ENCODE measurements at regions not wholly inside any gene's neighbourhood (a gene's known extent, or its start where the extent isn't known, plus 50 kb on each side); places are given as distances from the start of the nearest gene placed in this dataset.
"Not testable (repeated sequence)": the region's sequence is repeated elsewhere in the genome, so short reads cannot be mapped to it uniquely, and the experiment has no call there.

DNA sequence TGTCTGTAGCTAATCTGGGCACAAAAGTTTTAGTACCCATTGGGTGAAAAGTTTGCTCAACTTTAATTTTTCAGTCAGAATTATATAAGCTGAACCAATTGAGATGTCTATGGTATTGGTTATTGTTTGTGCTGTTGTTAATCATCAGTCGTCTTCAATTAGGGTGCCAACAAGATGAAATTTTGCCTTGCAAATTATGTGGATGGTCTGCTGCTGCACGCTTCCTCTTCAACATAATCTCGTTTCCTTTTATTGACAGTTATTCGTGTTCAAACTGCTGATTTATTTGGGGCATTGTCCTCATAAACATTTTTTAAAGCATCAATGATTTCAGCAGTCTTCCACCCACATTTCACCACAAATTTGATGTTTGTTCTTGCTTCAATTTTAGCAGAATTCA, 194.0 kb downstream of the HTR1A start:
- Mint-ChIP-seq H3K9me3 (peaks cover 15 to 27% of the 10 kb centered on the region in 2 donors), H3K27me3 (ENCODE audit: low read depth in 2 of 2) (no peaks in the 10 kb centered on the region), H3K27ac (no peak overlapping the region), H3K4me1 (no peaks in the 10 kb centered on the region), H3K4me3 (no peak overlapping the region), H3K36me3 (no peaks in the 10 kb centered on the region)
- intact Hi-C loops (cut with micrococcal nuclease) = no loop called here
- H3K4me1 ChIP-seq (ENCODE audit: control insufficient read depth, insufficient read depth, low read length) = no peaks in the 10 kb centered on the region
- H3K4me3 ChIP-seq (ENCODE audit: low read length) = no peak overlapping the region
- H3K27ac ChIP-seq (ENCODE audit: low read length) = no peak overlapping the region
- H3K36me3 ChIP-seq (ENCODE audit: control insufficient read depth, insufficient read depth, low read length) = no peaks in the 10 kb centered on the region
- WGBS (ENCODE audit: insufficient coverage) = 69% methylated on average over 4 of the region's 4 CpGs
- no peaks in the 10 kb centered on the region for H3K27me3 ChIP-seq (ENCODE audit: control insufficient read depth, insufficient read depth, low read length)
- no peak for ATAC-seq
- TF ChIP-seq, protein P1, sequence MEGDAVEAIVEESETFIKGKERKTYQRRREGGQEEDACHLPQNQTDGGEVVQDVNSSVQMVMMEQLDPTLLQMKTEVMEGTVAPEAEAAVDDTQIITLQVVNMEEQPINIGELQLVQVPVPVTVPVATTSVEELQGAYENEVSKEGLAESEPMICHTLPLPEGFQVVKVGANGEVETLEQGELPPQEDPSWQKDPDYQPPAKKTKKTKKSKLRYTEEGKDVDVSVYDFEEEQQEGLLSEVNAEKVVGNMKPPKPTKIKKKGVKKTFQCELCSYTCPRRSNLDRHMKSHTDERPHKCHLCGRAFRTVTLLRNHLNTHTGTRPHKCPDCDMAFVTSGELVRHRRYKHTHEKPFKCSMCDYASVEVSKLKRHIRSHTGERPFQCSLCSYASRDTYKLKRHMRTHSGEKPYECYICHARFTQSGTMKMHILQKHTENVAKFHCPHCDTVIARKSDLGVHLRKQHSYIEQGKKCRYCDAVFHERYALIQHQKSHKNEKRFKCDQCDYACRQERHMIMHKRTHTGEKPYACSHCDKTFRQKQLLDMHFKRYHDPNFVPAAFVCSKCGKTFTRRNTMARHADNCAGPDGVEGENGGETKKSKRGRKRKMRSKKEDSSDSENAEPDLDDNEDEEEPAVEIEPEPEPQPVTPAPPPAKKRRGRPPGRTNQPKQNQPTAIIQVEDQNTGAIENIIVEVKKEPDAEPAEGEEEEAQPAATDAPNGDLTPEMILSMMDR (IDR thresholded peaks at IDR 0.05) = no peak
- H3K9me3 ChIP-seq (ENCODE audit: control insufficient read depth, insufficient read depth, low read length) = no peaks in the 10 kb centered on the region
- DNase-seq = no peak

DNA sequence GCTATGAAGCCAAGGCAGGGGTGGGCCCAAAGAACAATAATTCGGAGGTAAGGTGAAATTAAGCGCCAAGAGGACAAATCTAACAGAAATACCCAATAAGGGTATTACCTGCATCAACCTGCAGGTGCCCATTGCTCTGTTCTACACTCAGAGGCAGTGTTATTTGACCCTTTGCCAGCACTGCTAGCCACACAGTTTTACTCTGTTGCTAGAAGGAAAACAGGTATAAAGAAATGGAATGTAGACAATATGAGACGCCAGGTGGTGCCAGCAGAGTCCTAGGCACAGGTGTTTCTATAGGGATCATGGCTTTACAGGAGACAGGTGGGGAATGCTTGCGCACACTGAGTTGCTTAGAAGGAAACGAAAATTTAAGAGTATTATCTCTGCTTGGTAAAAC, 201.3 kb downstream of the HTR1A start:
- H3K36me3 Mint-ChIP-seq = no peaks in the 10 kb centered on the region
- no peaks in the 10 kb centered on the region for H3K4me1 Mint-ChIP-seq
- ATAC-seq = no peak
- no peak overlapping the region for H3K27ac ChIP-seq (ENCODE audit: low read length)
- no peaks in the 10 kb centered on the region for H3K36me3 ChIP-seq (ENCODE audit: control insufficient read depth, insufficient read depth, low read length)
- H3K4me3 Mint-ChIP-seq = no peak overlapping the region
- no peak overlapping the region for H3K27ac Mint-ChIP-seq
- DNase-seq = no peak
- H3K9me3 Mint-ChIP-seq = peaks cover 9 to 22% of the 10 kb centered on the region in 2 donors
- H3K4me3 ChIP-seq (ENCODE audit: low read length) = no peak overlapping the region
- no peaks in the 10 kb centered on the region for H3K9me3 ChIP-seq (ENCODE audit: control insufficient read depth, insufficient read depth, low read length)
- 91% methylated on average over 4 of the region's 5 CpGs for WGBS (ENCODE audit: insufficient coverage)
- no peaks in the 10 kb centered on the region for H3K27me3 Mint-ChIP-seq (ENCODE audit: low read depth in 2 of 2)
- H3K4me1 ChIP-seq (ENCODE audit: control insufficient read depth, insufficient read depth, low read length) = no peaks in the 10 kb centered on the region
- TF ChIP-seq, protein P1 (IDR thresholded peaks at IDR 0.05) = no peak
- no peaks in the 10 kb centered on the region for H3K27me3 ChIP-seq (ENCODE audit: control insufficient read depth, insufficient read depth, low read length)
- intact Hi-C loops (cut with micrococcal nuclease) = no loop called here

- Histone ChIP-seq H3K27me3 (ENCODE audit: control insufficient read depth, insufficient read depth, low read length) (no peaks in the 10 kb centered on the region), H3K36me3 (ENCODE audit: control insufficient read depth, insufficient read depth, low read length) (no peaks in the 10 kb centered on the region), H3K4me1 (ENCODE audit: control insufficient read depth, insufficient read depth, low read length) (no peaks in the 10 kb centered on the region), H3K9me3 (ENCODE audit: control insufficient read depth, insufficient read depth, low read length) (peaks cover 13% of the 10 kb centered on the region), H3K4me3 (ENCODE audit: low read length) (no peak overlapping the region), H3K27ac (ENCODE audit: low read length) (no peak overlapping the region)
- Mint-ChIP-seq H3K27ac (no peak overlapping the region), H3K36me3 (no peaks in the 10 kb centered on the region), H3K4me1 (no peaks in the 10 kb centered on the region), H3K9me3 (peaks cover 9 to 31% of the 10 kb centered on the region in 2 donors), H3K27me3 (ENCODE audit: low read depth in 2 of 2) (no peaks in the 10 kb centered on the region), H3K4me3 (no peak overlapping the region)
- TF ChIP-seq, protein P1 (IDR thresholded peaks at IDR 0.05) = no peak
- WGBS (ENCODE audit: insufficient coverage) = 100% methylated on average over 1 of the region's 1 CpG
- DNase-seq = no peak
- ATAC-seq = no peak
- intact Hi-C loops (cut with micrococcal nuclease) = no loop called here
Measured at GRCh38 chr5:63743096-63743798, 219.0 kb downstream of the HTR1A start.

- H3K36me3 ChIP-seq (ENCODE audit: control insufficient read depth, insufficient read depth, low read length); H3K27me3 ChIP-seq (ENCODE audit: control insufficient read depth, insufficient read depth, low read length); DNase-seq; ATAC-seq; H3K4me3 ChIP-seq (ENCODE audit: low read length); H3K4me1 ChIP-seq (ENCODE audit: control insufficient read depth, insufficient read depth, low read length); H3K27ac ChIP-seq (ENCODE audit: low read length); H3K4me3 Mint-ChIP-seq; H3K4me1 Mint-ChIP-seq; H3K9me3 ChIP-seq (ENCODE audit: control insufficient read depth, insufficient read depth, low read length); H3K27me3 Mint-ChIP-seq (ENCODE audit: low read depth in 2 of 2); H3K36me3 Mint-ChIP-seq; H3K27ac Mint-ChIP-seq; intact Hi-C loops (cut with micrococcal nuclease): not testable (repeated sequence)
- H3K9me3 Mint-ChIP-seq = peaks cover 9 to 18% of the 10 kb centered on the region in 2 donors
- WGBS (ENCODE audit: insufficient coverage) = 68% methylated on average over 4 of the region's 5 CpGs
Measured at GRCh38 chr5:63732880-63733279, 229.4 kb downstream of the HTR1A start.
